Upper lobe of left lung (tissue), 4 donors: ENCODE measurements at regions not wholly inside any gene's neighbourhood (a gene's known extent, or its start where the extent isn't known, plus 50 kb on each side); places are given as distances from the start of the nearest gene placed in this dataset.

Experiments
- EP300 ChIP-seq, 4 donors: sonication (generic); formaldehyde crosslinking; IDR thresholded peaks; one replicate each; pipeline ENCODE4 v1.5.1; 2017; ENCODE audit warnings: antibody characterized with exemption in 4 of 4, control low read depth in 2 of 4
- TF ChIP-seq, protein P1 (sequence below), 6 experiments: fragments of 450-650 bp in 4 of 6; fragments of 200-600 bp in 2 of 6; sonication (generic) in 2 of 6; IDR thresholded peaks; one replicate each; pipeline ENCODE4 v1.5.1; 2016 to 2019; ENCODE audit warnings: antibody characterized with exemption in 6 of 6

DNA sequence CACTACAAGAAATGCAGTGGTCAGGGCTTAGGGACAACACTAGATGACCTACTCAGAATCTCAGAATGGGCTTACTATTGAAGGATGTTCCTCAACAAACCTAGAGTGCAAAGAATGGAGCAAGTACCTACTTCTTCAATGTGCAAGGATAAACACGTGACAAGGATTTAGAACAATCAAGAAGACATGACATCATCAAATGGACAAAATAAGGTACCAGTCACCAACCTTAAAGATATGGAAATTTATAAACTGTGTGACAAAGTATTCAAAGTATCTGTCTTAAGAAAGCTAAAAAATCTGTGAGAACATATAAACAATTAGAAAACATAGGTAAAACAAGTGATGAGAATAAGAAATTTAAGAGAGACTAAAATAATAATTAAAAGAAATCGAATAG, 656.1 kb downstream of the ZWINT start:
- TF ChIP-seq EP300 (IDR thresholded peaks at IDR 0.05) = no peak
- TF ChIP-seq, protein P1, sequence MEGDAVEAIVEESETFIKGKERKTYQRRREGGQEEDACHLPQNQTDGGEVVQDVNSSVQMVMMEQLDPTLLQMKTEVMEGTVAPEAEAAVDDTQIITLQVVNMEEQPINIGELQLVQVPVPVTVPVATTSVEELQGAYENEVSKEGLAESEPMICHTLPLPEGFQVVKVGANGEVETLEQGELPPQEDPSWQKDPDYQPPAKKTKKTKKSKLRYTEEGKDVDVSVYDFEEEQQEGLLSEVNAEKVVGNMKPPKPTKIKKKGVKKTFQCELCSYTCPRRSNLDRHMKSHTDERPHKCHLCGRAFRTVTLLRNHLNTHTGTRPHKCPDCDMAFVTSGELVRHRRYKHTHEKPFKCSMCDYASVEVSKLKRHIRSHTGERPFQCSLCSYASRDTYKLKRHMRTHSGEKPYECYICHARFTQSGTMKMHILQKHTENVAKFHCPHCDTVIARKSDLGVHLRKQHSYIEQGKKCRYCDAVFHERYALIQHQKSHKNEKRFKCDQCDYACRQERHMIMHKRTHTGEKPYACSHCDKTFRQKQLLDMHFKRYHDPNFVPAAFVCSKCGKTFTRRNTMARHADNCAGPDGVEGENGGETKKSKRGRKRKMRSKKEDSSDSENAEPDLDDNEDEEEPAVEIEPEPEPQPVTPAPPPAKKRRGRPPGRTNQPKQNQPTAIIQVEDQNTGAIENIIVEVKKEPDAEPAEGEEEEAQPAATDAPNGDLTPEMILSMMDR (IDR thresholded peaks at IDR 0.05) = no peak
